ENCODE measurements at regions not wholly inside any gene's neighbourhood (a gene's known extent, or its start where the extent isn't known, plus 50 kb on each side); places are given as distances from the start of the nearest gene placed in this dataset.

- no peak overlapping the region for H3K4me3 ChIP-seq
- H3K27ac ChIP-seq = no peak overlapping the region
- TF ChIP-seq, protein P1, sequence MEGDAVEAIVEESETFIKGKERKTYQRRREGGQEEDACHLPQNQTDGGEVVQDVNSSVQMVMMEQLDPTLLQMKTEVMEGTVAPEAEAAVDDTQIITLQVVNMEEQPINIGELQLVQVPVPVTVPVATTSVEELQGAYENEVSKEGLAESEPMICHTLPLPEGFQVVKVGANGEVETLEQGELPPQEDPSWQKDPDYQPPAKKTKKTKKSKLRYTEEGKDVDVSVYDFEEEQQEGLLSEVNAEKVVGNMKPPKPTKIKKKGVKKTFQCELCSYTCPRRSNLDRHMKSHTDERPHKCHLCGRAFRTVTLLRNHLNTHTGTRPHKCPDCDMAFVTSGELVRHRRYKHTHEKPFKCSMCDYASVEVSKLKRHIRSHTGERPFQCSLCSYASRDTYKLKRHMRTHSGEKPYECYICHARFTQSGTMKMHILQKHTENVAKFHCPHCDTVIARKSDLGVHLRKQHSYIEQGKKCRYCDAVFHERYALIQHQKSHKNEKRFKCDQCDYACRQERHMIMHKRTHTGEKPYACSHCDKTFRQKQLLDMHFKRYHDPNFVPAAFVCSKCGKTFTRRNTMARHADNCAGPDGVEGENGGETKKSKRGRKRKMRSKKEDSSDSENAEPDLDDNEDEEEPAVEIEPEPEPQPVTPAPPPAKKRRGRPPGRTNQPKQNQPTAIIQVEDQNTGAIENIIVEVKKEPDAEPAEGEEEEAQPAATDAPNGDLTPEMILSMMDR (IDR thresholded peaks at IDR 0.05) = no peak
- no peak for DNase-seq (ENCODE audit: low spot score)
- H3K27me3 ChIP-seq = no peaks in the 10 kb centered on the region
- no peaks in the 10 kb centered on the region for H3K36me3 ChIP-seq
- peaks cover 0 to 9% of the 10 kb centered on the region in 2 donors for H3K9me3 ChIP-seq
- no peaks in the 10 kb centered on the region for H3K4me1 ChIP-seq
Measured at GRCh38 chr13:104357174-104357573, 1291.0 kb upstream of the SLC10A2 start.

DNA sequence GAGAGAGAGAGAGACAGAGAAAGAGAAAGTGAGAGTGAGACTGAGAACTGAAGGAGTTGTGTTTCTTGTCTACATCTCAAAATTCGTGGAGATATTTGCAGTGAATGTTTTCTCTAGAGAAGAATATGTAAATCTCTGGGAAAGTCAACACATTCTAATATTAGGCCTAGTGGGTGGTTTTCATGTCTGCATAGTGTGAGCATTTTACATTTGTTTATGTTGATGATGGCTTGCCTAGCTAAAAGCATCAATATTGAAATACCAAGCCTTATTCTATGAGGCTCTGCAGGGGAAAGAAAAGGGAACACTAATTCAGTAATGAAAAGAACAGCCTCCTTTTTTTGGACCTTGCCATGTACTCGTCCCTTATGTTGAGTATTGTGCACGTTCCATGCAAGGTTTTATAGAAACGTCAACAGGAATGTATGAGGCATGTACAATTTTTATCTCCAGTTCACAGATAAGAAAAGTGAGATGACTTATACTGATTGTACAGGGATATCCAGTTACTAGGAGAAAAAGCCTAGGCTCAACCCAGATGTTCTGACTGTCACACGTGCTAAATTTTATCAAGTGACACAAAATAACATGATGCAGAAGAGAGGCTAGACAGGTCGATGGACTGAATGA, 1288.9 kb upstream of the SLC10A2 start:
- H3K9me3 ChIP-seq = no peaks in the 10 kb centered on the region
- no peak overlapping the region for H3K27ac ChIP-seq
- no peak overlapping the region for H3K4me3 ChIP-seq
- no peak for DNase-seq (ENCODE audit: low spot score)
- H3K36me3 ChIP-seq = no peaks in the 10 kb centered on the region
- H3K27me3 ChIP-seq = no peaks in the 10 kb centered on the region
- no peaks in the 10 kb centered on the region for H3K4me1 ChIP-seq
- TF ChIP-seq, protein P1 (IDR thresholded peaks at IDR 0.05) = no peak

- no peak overlapping the region for H3K27ac ChIP-seq
- no peak overlapping the region for H3K4me3 ChIP-seq
- peaks cover 0 to 5% of the 10 kb centered on the region in 2 donors for H3K9me3 ChIP-seq
- no peak for DNase-seq (ENCODE audit: low spot score)
- H3K36me3 ChIP-seq = no peaks in the 10 kb centered on the region
- H3K4me1 ChIP-seq = no peaks in the 10 kb centered on the region
- no peaks in the 10 kb centered on the region for H3K27me3 ChIP-seq
- TF ChIP-seq, protein P1 (IDR thresholded peaks at IDR 0.05) = no peak
Measured at GRCh38 chr13:104327211-104327610, 1261.0 kb upstream of the SLC10A2 start.

GRCh38 chr13:104326523-104326922, 1260.3 kb upstream of the SLC10A2 start:
- TF ChIP-seq, protein P1 (IDR thresholded peaks at IDR 0.05) = no peak
- no peak for DNase-seq (ENCODE audit: low spot score)

DNA sequence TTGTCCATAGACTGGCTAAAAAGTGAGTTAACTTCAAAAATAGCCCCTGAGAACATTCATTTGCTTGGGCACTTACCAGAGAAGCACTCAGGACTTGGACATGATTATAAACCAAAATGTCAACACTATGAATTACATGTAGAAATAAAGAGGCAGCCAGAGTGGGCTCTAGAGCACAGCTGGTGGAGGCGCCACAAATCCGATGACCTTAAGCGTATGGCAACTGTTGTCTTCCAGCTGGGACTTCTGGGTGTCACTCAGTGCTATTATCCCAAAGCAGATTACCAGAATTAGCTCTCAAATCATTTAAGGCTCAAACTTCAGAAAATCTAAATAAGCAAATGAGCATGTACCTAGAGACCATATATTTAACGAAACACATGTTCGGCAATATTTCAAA, 1255.5 kb upstream of the SLC10A2 start:
- H3K27ac ChIP-seq = no peak overlapping the region
- H3K4me3 ChIP-seq = no peak overlapping the region
- TF ChIP-seq, protein P1 (IDR thresholded peaks at IDR 0.05) = no peak
- H3K9me3 ChIP-seq = no peaks in the 10 kb centered on the region
- no peaks in the 10 kb centered on the region for H3K4me1 ChIP-seq
- no peak for DNase-seq (ENCODE audit: low spot score)
- no peaks in the 10 kb centered on the region for H3K36me3 ChIP-seq
- H3K27me3 ChIP-seq = no peaks in the 10 kb centered on the region

More at GRCh38 chr13:104326523-104326922, 1260.3 kb upstream of the SLC10A2 start:
- H3K9me3 ChIP-seq = peaks cover 0 to 5% of the 10 kb centered on the region in 2 donors
- no peak overlapping the region for H3K4me3 ChIP-seq
- no peak overlapping the region for H3K27ac ChIP-seq
- no peaks in the 10 kb centered on the region for H3K27me3 ChIP-seq
- H3K36me3 ChIP-seq = no peaks in the 10 kb centered on the region
- H3K4me1 ChIP-seq = no peaks in the 10 kb centered on the region

- H3K27me3 ChIP-seq = no peaks in the 10 kb centered on the region
- no peaks in the 10 kb centered on the region for H3K36me3 ChIP-seq
- H3K27ac ChIP-seq = no peak overlapping the region
- no peak for DNase-seq (ENCODE audit: low spot score)
- H3K4me3 ChIP-seq = no peak overlapping the region
- no peaks in the 10 kb centered on the region for H3K4me1 ChIP-seq
- H3K9me3 ChIP-seq = no peaks in the 10 kb centered on the region
- TF ChIP-seq, protein P1 (IDR thresholded peaks at IDR 0.05) = no peak
Measured at GRCh38 chr13:104320446-104320845, 1254.2 kb upstream of the SLC10A2 start.

All from right atrium auricular region (tissue), 2 donors.